ENCODE measurements at regions not wholly inside any gene's neighbourhood (a gene's known extent, or its start where the extent isn't known, plus 50 kb on each side); places are given as distances from the start of the nearest gene placed in this dataset.
"Not testable (repeated sequence)": the region's sequence is repeated elsewhere in the genome, so short reads cannot be mapped to it uniquely, and the experiment has no call there.

DNA sequence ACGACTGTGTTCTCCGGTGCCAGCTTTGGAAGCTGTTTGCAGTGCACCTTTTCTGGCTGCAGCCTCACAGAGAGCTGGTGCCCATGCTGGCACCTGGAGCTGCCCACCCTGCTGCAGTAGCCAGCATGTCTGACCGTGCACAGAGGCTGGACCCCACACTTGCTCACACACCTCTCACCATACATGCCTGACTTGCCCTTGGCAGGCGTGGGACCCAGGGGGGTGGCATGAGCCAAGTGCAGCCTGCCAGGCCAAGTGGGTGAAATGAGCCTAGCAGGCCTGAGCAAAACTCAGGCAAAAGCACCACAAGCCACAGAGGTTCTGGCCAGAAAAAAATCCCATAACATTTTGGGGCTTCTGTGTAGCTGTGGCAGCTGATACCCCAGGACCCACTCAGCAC, 258.8 kb downstream of the XPNPEP1 start:
- Histone ChIP-seq H3K9ac (ENCODE audit: low read length) (no peak overlapping the region), H3K4me1 (ENCODE audit: insufficient read depth, low read length, severe bottlenecking) (no peaks in the 10 kb centered on the region), H4K20me1 (ENCODE audit: insufficient read depth, low read length) (no peaks in the 10 kb centered on the region), H2AFZ (ENCODE audit: low read length) (no peak overlapping the region), H3K4me3 (ENCODE audit: low read depth, low read length, poor library complexity, severe bottlenecking) (no peak overlapping the region), H3K9me3 (ENCODE audit: low read length) (peaks cover 3% of the 10 kb centered on the region; the same call in 1 of the 2 replicates), H3K79me2 (ENCODE audit: insufficient read depth, low read length) (no peaks in the 10 kb centered on the region), H3K9me2 (ENCODE audit: low read depth, low read length) (no peaks in the 10 kb centered on the region), H3K27ac (ENCODE audit: low read depth, low read length, poor library complexity, severe bottlenecking) (no peak overlapping the region), H3K36me3 (ENCODE audit: insufficient read depth, low read length) (no peaks in the 10 kb centered on the region), H3K4me2 (ENCODE audit: low read length) (no peak overlapping the region), H3K27me3 (ENCODE audit: insufficient read depth, low read length) (no peaks in the 10 kb centered on the region), H3F3A (ENCODE audit: insufficient read depth, low read length) (no peaks in the 10 kb centered on the region)
- TF ChIP-seq CTCF (IDR thresholded peaks at IDR 0.05; ENCODE audit: low read length) = no peak
- no peak for TF ChIP-seq EZH2 (IDR thresholded peaks at IDR 0.05; ENCODE audit: borderline replicate concordance, low read length)

DNA sequence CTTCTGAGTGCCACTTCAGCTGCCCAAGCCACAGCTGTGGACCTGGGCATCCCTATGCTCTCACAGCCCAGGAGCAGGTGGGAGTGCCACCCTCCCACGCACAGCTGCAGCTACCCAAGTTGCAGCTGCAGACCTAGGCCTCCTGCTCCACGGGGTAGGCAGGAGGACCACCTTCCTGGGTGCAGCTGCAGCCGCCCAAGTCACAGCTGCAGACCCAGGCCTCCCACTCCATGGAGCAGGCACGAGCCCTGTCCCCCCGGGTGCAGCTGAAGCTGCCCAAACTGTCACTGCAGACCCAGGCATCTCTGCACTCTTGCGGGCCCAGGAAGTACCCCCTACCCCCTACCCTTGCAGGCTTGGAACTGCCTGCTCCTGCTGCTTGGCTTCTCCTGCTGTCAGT, 260.2 kb downstream of the XPNPEP1 start:
- H3F3A ChIP-seq (ENCODE audit: insufficient read depth, low read length) = no peaks in the 10 kb centered on the region
- no peaks in the 10 kb centered on the region for H3K4me1 ChIP-seq (ENCODE audit: insufficient read depth, low read length, severe bottlenecking)
- H3K4me3 ChIP-seq (ENCODE audit: low read depth, low read length, poor library complexity, severe bottlenecking) = no peak overlapping the region
- H3K4me2 ChIP-seq (ENCODE audit: low read length) = no peak overlapping the region
- no peak overlapping the region for H3K27ac ChIP-seq (ENCODE audit: low read depth, low read length, poor library complexity, severe bottlenecking)
- no peak overlapping the region for H3K9ac ChIP-seq (ENCODE audit: low read length)
- no peaks in the 10 kb centered on the region for H3K79me2 ChIP-seq (ENCODE audit: insufficient read depth, low read length)
- H4K20me1 ChIP-seq (ENCODE audit: insufficient read depth, low read length) = no peaks in the 10 kb centered on the region
- no peaks in the 10 kb centered on the region for H3K27me3 ChIP-seq (ENCODE audit: insufficient read depth, low read length)
- H3K9me2 ChIP-seq (ENCODE audit: low read depth, low read length) = no peaks in the 10 kb centered on the region
- no peaks in the 10 kb centered on the region for H3K36me3 ChIP-seq (ENCODE audit: insufficient read depth, low read length)
- peaks cover 3% of the 10 kb centered on the region; the same call in 1 of the 2 replicates for H3K9me3 ChIP-seq (ENCODE audit: low read length)
- no peak overlapping the region for H2AFZ ChIP-seq (ENCODE audit: low read length)
- no peak for TF ChIP-seq EZH2 (IDR thresholded peaks at IDR 0.05; ENCODE audit: borderline replicate concordance, low read length)
- no peak for TF ChIP-seq CTCF (IDR thresholded peaks at IDR 0.05; ENCODE audit: low read length)

- H3K9me2 ChIP-seq (ENCODE audit: low read depth, low read length); H3K4me1 ChIP-seq (ENCODE audit: insufficient read depth, low read length, severe bottlenecking); H3F3A ChIP-seq (ENCODE audit: insufficient read depth, low read length); H3K79me2 ChIP-seq (ENCODE audit: insufficient read depth, low read length); H3K36me3 ChIP-seq (ENCODE audit: insufficient read depth, low read length); H3K9me3 ChIP-seq (ENCODE audit: low read length); H3K9ac ChIP-seq (ENCODE audit: low read length); H3K4me2 ChIP-seq (ENCODE audit: low read length); H4K20me1 ChIP-seq (ENCODE audit: insufficient read depth, low read length); H3K27me3 ChIP-seq (ENCODE audit: insufficient read depth, low read length); H3K27ac ChIP-seq (ENCODE audit: low read depth, low read length, poor library complexity, severe bottlenecking); H3K4me3 ChIP-seq (ENCODE audit: low read depth, low read length, poor library complexity, severe bottlenecking); H2AFZ ChIP-seq (ENCODE audit: low read length): not testable (repeated sequence)
These were observed 270.7 kb downstream of the XPNPEP1 start for GRCh38 chr10:109652612-109653011.

- Histone ChIP-seq H3K4me2 (ENCODE audit: low read length) (no peak overlapping the region), H3K79me2 (ENCODE audit: insufficient read depth, low read length) (no peaks in the 10 kb centered on the region), H3K9ac (ENCODE audit: low read length) (no peak overlapping the region), H3K4me3 (ENCODE audit: low read depth, low read length, poor library complexity, severe bottlenecking) (no peak overlapping the region), H2AFZ (ENCODE audit: low read length) (no peak overlapping the region), H3K9me2 (ENCODE audit: low read depth, low read length) (no peaks in the 10 kb centered on the region), H3K9me3 (ENCODE audit: low read length) (no peaks in the 10 kb centered on the region), H3K27ac (ENCODE audit: low read depth, low read length, poor library complexity, severe bottlenecking) (no peak overlapping the region), H3K27me3 (ENCODE audit: insufficient read depth, low read length) (no peaks in the 10 kb centered on the region), H4K20me1 (ENCODE audit: insufficient read depth, low read length) (no peaks in the 10 kb centered on the region), H3F3A (ENCODE audit: insufficient read depth, low read length) (no peaks in the 10 kb centered on the region), H3K36me3 (ENCODE audit: insufficient read depth, low read length) (no peaks in the 10 kb centered on the region), H3K4me1 (ENCODE audit: insufficient read depth, low read length, severe bottlenecking) (no peaks in the 10 kb centered on the region)
- TF ChIP-seq CTCF (IDR thresholded peaks at IDR 0.05; ENCODE audit: low read length) (no peak), EZH2 (IDR thresholded peaks at IDR 0.05; ENCODE audit: borderline replicate concordance, low read length) (no peak)
These were observed 273.1 kb downstream of the XPNPEP1 start for GRCh38 chr10:109650228-109650627.

Measured in OCI-LY1 (cell line).